Activated CD8-positive, alpha-beta memory T cell treated with anti-CD3 and anti-CD28 coated beads, Interleukin-2, amount 50 U/mL, for 4 hours (primary cell): ENCODE measurements at regions not wholly inside any gene's neighbourhood (a gene's known extent, or its start where the extent isn't known, plus 50 kb on each side); places are given as distances from the start of the nearest gene placed in this dataset.
"Not testable (repeated sequence)": the region's sequence is repeated elsewhere in the genome, so short reads cannot be mapped to it uniquely, and the experiment has no call there.

Experiments used
- DNase-seq: peaks from one replicate; pipeline ENCODE4 v3.0.0-alpha.2; 2020

GRCh38 chr18:78429127-78430108 is 550.2 kb upstream of the SALL3 start:
- no peak for DNase-seq

- DNase-seq, result no peak
Observed at GRCh38 chr18:78430131-78430758, 549.4 kb upstream of the SALL3 start.

GRCh38 chr18:78431606-78432005 is 548.0 kb upstream of the SALL3 start:
- DNase-seq, result no peak

- no peak for DNase-seq
Observed at GRCh38 chr18:78433562-78433961, 546.1 kb upstream of the SALL3 start.

- no peak for DNase-seq
Observed at GRCh38 chr18:78436110-78436509, 543.5 kb upstream of the SALL3 start.

- not testable (repeated sequence) for DNase-seq
Observed at GRCh38 chr18:78438235-78438634, 541.4 kb upstream of the SALL3 start.

GRCh38 chr18:78445880-78446279 is 533.7 kb upstream of the SALL3 start:
- DNase-seq, result no peak

- no peak for DNase-seq
Observed at GRCh38 chr18:78447211-78447610, 532.4 kb upstream of the SALL3 start.

- no peak for DNase-seq
Observed at GRCh38 chr18:78448106-78448505, 531.5 kb upstream of the SALL3 start.

GRCh38 chr18:78448591-78448990 is 531.0 kb upstream of the SALL3 start:
- no peak for DNase-seq

GRCh38 chr18:78454221-78454620 is 525.4 kb upstream of the SALL3 start:
- DNase-seq, result no peak

GRCh38 chr18:78455386-78455785 is 524.2 kb upstream of the SALL3 start:
- no peak for DNase-seq

GRCh38 chr18:78457011-78457410 is 522.6 kb upstream of the SALL3 start:
- DNase-seq, result no peak

- no peak for DNase-seq
Observed at GRCh38 chr18:78457731-78458130, 521.9 kb upstream of the SALL3 start.

- DNase-seq, result no peak
Observed at GRCh38 chr18:78458356-78458755, 521.3 kb upstream of the SALL3 start.

GRCh38 chr18:78459668-78460067 is 520.0 kb upstream of the SALL3 start:
- no peak for DNase-seq

GRCh38 chr18:78460558-78460957 is 519.1 kb upstream of the SALL3 start:
- no peak for DNase-seq

GRCh38 chr18:78473563-78473962 is 506.1 kb upstream of the SALL3 start:
- DNase-seq, result no peak

- no peak for DNase-seq
Observed at GRCh38 chr18:78477840-78478239, 501.8 kb upstream of the SALL3 start.

- DNase-seq, result no peak
Observed at GRCh38 chr18:78479443-78479842, 500.2 kb upstream of the SALL3 start.

GRCh38 chr18:78480262-78481054 is 499.2 kb upstream of the SALL3 start:
- no peak for DNase-seq

GRCh38 chr18:78482378-78482777 is 497.2 kb upstream of the SALL3 start:
- DNase-seq, result no peak

- no peak for DNase-seq
Observed at GRCh38 chr18:78487649-78488048, 492.0 kb upstream of the SALL3 start.
